GM06990 (cell line): ENCODE measurements at regions not wholly inside any gene's neighbourhood (a gene's known extent, or its start where the extent isn't known, plus 50 kb on each side); places are given as distances from the start of the nearest gene placed in this dataset.

Source experiments
- DNase-seq: peaks from one replicate; pipeline ENCODE4 v3.0.0-alpha.2; 2011; ENCODE audit not compliant: insufficient read length; ENCODE audit errors: extremely low read depth
- H3K27me3 ChIP-seq: replicated peaks from 2 replicates; pipeline ENCODE4 v1.6.0; 2011; ENCODE audit warnings: low read length; ENCODE audit not compliant: control insufficient read depth, insufficient read depth
- H3K36me3 ChIP-seq: 2 replicates; pipeline ENCODE4 v1.5.1; 2011; ENCODE audit warnings: low read length; ENCODE audit not compliant: control insufficient read depth, insufficient read depth
- H3K4me3 ChIP-seq: replicated peaks from 2 replicates; pipeline ENCODE4 v1.5.1; 2011; ENCODE audit warnings: low read depth, mild to moderate bottlenecking, control low read depth, low read length
- CTCF ChIP-seq: IDR thresholded peaks from 2 replicates; pipeline ENCODE4 v1.5.1; 2011; ENCODE audit warnings: low read length, control low read depth, mild to moderate bottlenecking, inconsistent platforms; ENCODE audit not compliant: insufficient read depth, poor library complexity, severe bottlenecking

- no peak overlapping the region for H3K4me3 ChIP-seq
- H3K36me3 ChIP-seq, result no peaks in the 10 kb centered on the region
- TF ChIP-seq CTCF, result no peak
- no peak for DNase-seq
- H3K27me3 ChIP-seq, result no peaks in the 10 kb centered on the region
These were observed 471.1 kb downstream of the VGLL3 start for GRCh38 chr3:86519819-86520218.

GRCh38 chr3:86481636-86482035 is 509.3 kb downstream of the VGLL3 start:
- no peak for DNase-seq
- H3K27me3 ChIP-seq, result no peaks in the 10 kb centered on the region
- no peak for TF ChIP-seq CTCF

GRCh38 chr3:86481031-86481430 is 509.9 kb downstream of the VGLL3 start:
- no peak for TF ChIP-seq CTCF
- Histone ChIP-seq H3K4me3 (no peak overlapping the region), H3K36me3 (no peaks in the 10 kb centered on the region), H3K27me3 (no peaks in the 10 kb centered on the region)
- DNase-seq, result no peak

More at GRCh38 chr3:86481636-86482035, 509.3 kb downstream of the VGLL3 start:
- no peaks in the 10 kb centered on the region for H3K36me3 ChIP-seq
- no peak overlapping the region for H3K4me3 ChIP-seq

- DNase-seq, result no peak
- TF ChIP-seq CTCF, result no peak
- Histone ChIP-seq H3K36me3 (no peaks in the 10 kb centered on the region), H3K27me3 (no peaks in the 10 kb centered on the region), H3K4me3 (no peak overlapping the region)
These were observed 526.8 kb downstream of the VGLL3 start for GRCh38 chr3:86464180-86464579.

GRCh38 chr3:86451749-86452148 is 539.2 kb downstream of the VGLL3 start:
- no peak for TF ChIP-seq CTCF
- no peaks in the 10 kb centered on the region for H3K36me3 ChIP-seq
- no peaks in the 10 kb centered on the region for H3K27me3 ChIP-seq
- H3K4me3 ChIP-seq, result no peak overlapping the region
- DNase-seq, result no peak

GRCh38 chr3:86438544-86438943 is 552.4 kb downstream of the VGLL3 start:
- TF ChIP-seq CTCF, result no peak
- Histone ChIP-seq H3K4me3 (no peak overlapping the region), H3K36me3 (no peaks in the 10 kb centered on the region), H3K27me3 (no peaks in the 10 kb centered on the region)
- DNase-seq, result no peak
